Chondrocyte (in vitro differentiated cells): ENCODE measurements at regions not wholly inside any gene's neighbourhood (a gene's known extent, or its start where the extent isn't known, plus 50 kb on each side); places are given as distances from the start of the nearest gene placed in this dataset.

Experiments
- DNase-seq: peaks from one replicate; pipeline ENCODE4 v3.0.0; 2021; ENCODE audit warnings: mixed read lengths, low spot score
- H3K27ac Mint-ChIP-seq: one replicate; pipeline ENCODE4 v1.8.0; 2021; ENCODE audit warnings: mild to moderate bottlenecking, moderate library complexity, mixed read lengths; ENCODE audit not compliant: unreplicated experiment
- H3K27me3 Mint-ChIP-seq: 2 replicates; pipeline ENCODE4 v1.8.0; 2021; ENCODE audit warnings: low read depth, mixed read lengths
- H3K36me3 Mint-ChIP-seq: 2 replicates; pipeline ENCODE4 v1.8.0; 2021; ENCODE audit warnings: low read depth, mixed read lengths
- H3K4me1 Mint-ChIP-seq: 2 replicates; pipeline ENCODE4 v1.8.0; 2021; ENCODE audit warnings: low read depth, mild to moderate bottlenecking, mixed read lengths
- H3K4me3 Mint-ChIP-seq: one replicate; pipeline ENCODE4 v1.8.0; 2021; ENCODE audit warnings: mild to moderate bottlenecking, moderate library complexity, mixed read lengths; ENCODE audit not compliant: unreplicated experiment
- H3K9me3 Mint-ChIP-seq: 2 replicates; pipeline ENCODE4 v1.8.0; 2021; ENCODE audit warnings: low read depth, mixed read lengths
- TF ChIP-seq, protein P1 (sequence below): fragments of 200-600 bp; sonication (generic); IDR thresholded peaks from 2 replicates; pipeline ENCODE4 v1.5.0; 2021; ENCODE audit warnings: antibody characterized with exemption, mild to moderate bottlenecking, moderate library complexity

DNA sequence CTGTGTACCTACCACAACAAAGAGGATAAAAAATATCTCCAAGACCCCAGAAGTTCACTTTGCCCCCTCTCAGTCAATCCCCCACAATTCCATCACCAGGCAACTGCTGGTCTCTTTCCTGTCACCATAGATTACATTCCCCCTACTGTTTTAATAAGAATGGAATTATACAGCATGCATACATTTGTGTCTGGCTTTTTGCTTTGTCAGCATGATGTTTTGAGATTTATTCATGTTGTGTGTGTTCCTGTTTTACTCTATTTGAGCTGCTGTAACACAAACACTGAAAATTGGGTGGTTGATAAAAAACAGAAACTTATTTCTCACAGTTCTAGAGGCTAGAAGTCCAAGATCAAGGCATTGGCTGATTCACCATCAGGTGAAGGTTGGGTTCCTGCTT is 214.5 kb upstream of the IGFBP3 start:
- Mint-ChIP-seq H3K36me3 (no peaks in the 10 kb centered on the region), H3K9me3 (peaks cover 8% of the 10 kb centered on the region), H3K27ac (peak overlapping the region; percentile 24), H3K27me3 (no peaks in the 10 kb centered on the region), H3K4me1 (peaks cover 60% of the 10 kb centered on the region), H3K4me3 (no peak overlapping the region)
- no peak for DNase-seq
- TF ChIP-seq, protein P1, sequence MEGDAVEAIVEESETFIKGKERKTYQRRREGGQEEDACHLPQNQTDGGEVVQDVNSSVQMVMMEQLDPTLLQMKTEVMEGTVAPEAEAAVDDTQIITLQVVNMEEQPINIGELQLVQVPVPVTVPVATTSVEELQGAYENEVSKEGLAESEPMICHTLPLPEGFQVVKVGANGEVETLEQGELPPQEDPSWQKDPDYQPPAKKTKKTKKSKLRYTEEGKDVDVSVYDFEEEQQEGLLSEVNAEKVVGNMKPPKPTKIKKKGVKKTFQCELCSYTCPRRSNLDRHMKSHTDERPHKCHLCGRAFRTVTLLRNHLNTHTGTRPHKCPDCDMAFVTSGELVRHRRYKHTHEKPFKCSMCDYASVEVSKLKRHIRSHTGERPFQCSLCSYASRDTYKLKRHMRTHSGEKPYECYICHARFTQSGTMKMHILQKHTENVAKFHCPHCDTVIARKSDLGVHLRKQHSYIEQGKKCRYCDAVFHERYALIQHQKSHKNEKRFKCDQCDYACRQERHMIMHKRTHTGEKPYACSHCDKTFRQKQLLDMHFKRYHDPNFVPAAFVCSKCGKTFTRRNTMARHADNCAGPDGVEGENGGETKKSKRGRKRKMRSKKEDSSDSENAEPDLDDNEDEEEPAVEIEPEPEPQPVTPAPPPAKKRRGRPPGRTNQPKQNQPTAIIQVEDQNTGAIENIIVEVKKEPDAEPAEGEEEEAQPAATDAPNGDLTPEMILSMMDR, result no peak

DNA sequence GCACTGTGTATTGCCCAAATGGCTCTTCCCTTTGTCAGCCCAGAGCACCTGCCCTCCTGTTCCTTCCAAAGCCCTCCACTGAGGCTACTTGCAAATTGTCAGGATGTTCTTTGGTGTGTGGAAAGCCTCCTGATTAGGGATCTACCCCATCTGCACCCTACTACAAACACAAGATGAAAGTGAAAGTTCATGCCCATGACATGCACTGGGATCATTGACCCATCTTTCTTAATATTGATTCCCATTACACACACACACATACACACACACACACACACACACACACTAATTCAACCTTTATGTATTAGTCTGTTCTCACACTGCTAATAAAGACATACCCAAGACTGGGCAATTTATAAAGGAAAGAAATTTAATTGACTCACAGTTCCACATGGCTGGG is 213.7 kb upstream of the IGFBP3 start:
- no peak overlapping the region for H3K27ac Mint-ChIP-seq

DNA sequence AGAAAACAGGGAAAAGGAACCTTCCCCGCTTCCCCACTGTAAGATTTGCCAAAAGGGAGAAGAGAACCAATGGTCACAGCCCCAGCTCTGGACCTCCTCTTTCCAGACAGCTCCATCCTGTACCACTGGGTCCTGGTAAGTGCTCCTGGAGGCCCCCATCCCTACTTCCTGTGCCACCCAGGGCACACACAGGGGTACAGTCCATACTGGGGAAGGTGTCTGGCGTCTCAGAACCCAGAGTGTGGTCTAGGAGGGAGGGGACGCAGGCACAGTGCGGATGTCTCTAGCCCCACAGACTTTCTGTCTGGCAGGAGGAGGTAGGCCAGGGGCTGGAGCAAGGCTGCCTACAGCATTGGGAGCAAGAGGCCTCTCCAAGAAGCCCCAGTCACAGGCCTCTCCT is 213.3 kb upstream of the IGFBP3 start:
- peaks cover 57% of the 10 kb centered on the region for H3K4me1 Mint-ChIP-seq
- H3K27me3 Mint-ChIP-seq, result no peaks in the 10 kb centered on the region
- H3K9me3 Mint-ChIP-seq, result peaks cover 8% of the 10 kb centered on the region
- H3K27ac Mint-ChIP-seq, result peak overlapping the region; percentile 4
- TF ChIP-seq, protein P1, result no peak
- DNase-seq, result no peak
- no peak overlapping the region for H3K4me3 Mint-ChIP-seq
- no peaks in the 10 kb centered on the region for H3K36me3 Mint-ChIP-seq

More for the DNA sequence above, 213.7 kb upstream of the IGFBP3 start:
- H3K27me3 Mint-ChIP-seq, result no peaks in the 10 kb centered on the region
- no peak for DNase-seq
- H3K4me1 Mint-ChIP-seq, result peaks cover 60% of the 10 kb centered on the region
- H3K4me3 Mint-ChIP-seq, result no peak overlapping the region
- H3K9me3 Mint-ChIP-seq, result peaks cover 8% of the 10 kb centered on the region
- TF ChIP-seq, protein P1, result no peak
- H3K36me3 Mint-ChIP-seq, result no peaks in the 10 kb centered on the region

DNA sequence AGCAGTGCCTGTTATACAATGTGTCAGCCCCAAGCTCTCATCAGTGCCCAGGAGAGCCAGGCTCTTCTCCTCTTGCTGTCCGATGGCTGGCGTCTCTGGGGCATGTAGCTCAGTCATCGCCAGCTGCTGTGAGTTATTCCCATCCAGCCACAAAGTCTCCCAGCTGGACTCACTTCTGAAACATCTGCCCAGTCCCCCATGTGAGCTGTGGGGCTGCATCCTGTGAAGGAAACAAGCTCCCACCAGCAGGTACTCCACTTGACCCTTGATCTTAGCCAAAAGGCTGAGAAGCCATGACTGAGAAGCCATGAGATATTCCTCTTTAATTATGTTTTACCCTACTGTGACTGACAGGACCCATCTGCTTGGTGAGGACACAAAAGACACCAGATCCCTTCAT is 212.7 kb upstream of the IGFBP3 start:
- no peak overlapping the region for H3K27ac Mint-ChIP-seq
- H3K36me3 Mint-ChIP-seq, result no peaks in the 10 kb centered on the region
- no peak for DNase-seq
- no peaks in the 10 kb centered on the region for H3K27me3 Mint-ChIP-seq
- no peak overlapping the region for H3K4me3 Mint-ChIP-seq
- TF ChIP-seq, protein P1, result no peak
- peaks cover 8% of the 10 kb centered on the region for H3K9me3 Mint-ChIP-seq
- peaks cover 51% of the 10 kb centered on the region for H3K4me1 Mint-ChIP-seq

DNA sequence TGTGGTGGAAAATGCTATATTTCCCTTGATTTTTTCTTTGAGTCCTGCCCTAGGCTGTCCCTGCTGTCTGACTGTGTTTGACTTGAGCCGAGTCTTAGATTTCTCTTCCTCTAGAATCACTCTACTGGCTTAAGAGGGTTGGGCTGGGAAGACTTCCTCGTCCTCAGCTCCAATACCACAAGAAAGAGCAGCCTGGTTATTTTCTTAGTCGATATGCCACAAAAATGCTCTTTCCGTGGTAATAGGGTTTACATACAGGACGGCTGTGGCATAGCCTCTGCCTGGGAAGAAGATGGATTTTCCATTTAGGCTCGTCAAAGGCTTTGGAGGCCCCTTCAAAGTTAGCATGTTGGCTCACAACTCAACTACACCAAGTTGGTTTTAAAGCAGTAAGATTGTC is 212.0 kb upstream of the IGFBP3 start:
- TF ChIP-seq, protein P1, result no peak
- no peaks in the 10 kb centered on the region for H3K36me3 Mint-ChIP-seq
- DNase-seq, result no peak
- no peaks in the 10 kb centered on the region for H3K27me3 Mint-ChIP-seq
- H3K4me3 Mint-ChIP-seq, result no peak overlapping the region
- peaks cover 44% of the 10 kb centered on the region for H3K4me1 Mint-ChIP-seq
- peak overlapping the region; percentile 70 for H3K27ac Mint-ChIP-seq
- H3K9me3 Mint-ChIP-seq, result peaks cover 5% of the 10 kb centered on the region
